A549 (cell line): ENCODE measurements at regions not wholly inside any gene's neighbourhood (a gene's known extent, or its start where the extent isn't known, plus 50 kb on each side); places are given as distances from the start of the nearest gene placed in this dataset.

Source experiments
- CTCF ChIP-seq: fragments of >200 bp; sonication (Bioruptor Twin); formaldehyde crosslinking; IDR thresholded peaks from 3 replicates; pipeline ENCODE4 v1.5.1; 2016
- HOXB13 ChIP-seq: fragments of 250-450 bp; sonication (Bioruptor Pico); IDR thresholded peaks from 2 replicates; pipeline ENCODE4 v1.5.0; 2020; ENCODE audit warnings: low read depth, mild to moderate bottlenecking, moderate library complexity
- HOXB5 ChIP-seq: fragments of 250-450 bp; sonication (Bioruptor Pico); IDR thresholded peaks from 2 replicates; pipeline ENCODE4 v1.5.0; 2020; ENCODE audit warnings: mild to moderate bottlenecking, moderate library complexity
- POLR2A ChIP-seq: IDR thresholded peaks from 2 replicates; pipeline ENCODE4 v1.6.1; 2012; ENCODE audit warnings: mild to moderate bottlenecking, low read length
- RFX5 ChIP-seq: fragments of 450-650 bp; IDR thresholded peaks from 2 replicates; pipeline ENCODE4 v1.7.1; 2014; ENCODE audit warnings: antibody characterized with exemption, mild to moderate bottlenecking, moderate library complexity
- ZC3H11A ChIP-seq: fragments of 450-650 bp; IDR thresholded peaks from 2 replicates; pipeline ENCODE4 v1.6.1; 2014; ENCODE audit warnings: antibody characterized with exemption, mild to moderate bottlenecking
- TF ChIP-seq, protein P1 (sequence below): IDR thresholded peaks from 2 replicates; pipeline ENCODE4 v1.6.1; 2012
- TF ChIP-seq, protein P2 (sequence below): fragments of 200-600 bp; sonication (generic); IDR thresholded peaks from 2 replicates; pipeline ENCODE4 v1.6.1; 2016; ENCODE audit warnings: antibody characterized with exemption, mild to moderate bottlenecking, moderate library complexity

- TF ChIP-seq POLR2A (no peak), CTCF (no peak), HOXB13 (CRISPR knock-in tag) (no peak), HOXB5 (CRISPR knock-in tag) (no peak), ZC3H11A (no peak), RFX5 (no peak)
- TF ChIP-seq, protein P1, sequence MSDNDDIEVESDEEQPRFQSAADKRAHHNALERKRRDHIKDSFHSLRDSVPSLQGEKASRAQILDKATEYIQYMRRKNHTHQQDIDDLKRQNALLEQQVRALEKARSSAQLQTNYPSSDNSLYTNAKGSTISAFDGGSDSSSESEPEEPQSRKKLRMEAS, result no peak
- TF ChIP-seq, protein P2, sequence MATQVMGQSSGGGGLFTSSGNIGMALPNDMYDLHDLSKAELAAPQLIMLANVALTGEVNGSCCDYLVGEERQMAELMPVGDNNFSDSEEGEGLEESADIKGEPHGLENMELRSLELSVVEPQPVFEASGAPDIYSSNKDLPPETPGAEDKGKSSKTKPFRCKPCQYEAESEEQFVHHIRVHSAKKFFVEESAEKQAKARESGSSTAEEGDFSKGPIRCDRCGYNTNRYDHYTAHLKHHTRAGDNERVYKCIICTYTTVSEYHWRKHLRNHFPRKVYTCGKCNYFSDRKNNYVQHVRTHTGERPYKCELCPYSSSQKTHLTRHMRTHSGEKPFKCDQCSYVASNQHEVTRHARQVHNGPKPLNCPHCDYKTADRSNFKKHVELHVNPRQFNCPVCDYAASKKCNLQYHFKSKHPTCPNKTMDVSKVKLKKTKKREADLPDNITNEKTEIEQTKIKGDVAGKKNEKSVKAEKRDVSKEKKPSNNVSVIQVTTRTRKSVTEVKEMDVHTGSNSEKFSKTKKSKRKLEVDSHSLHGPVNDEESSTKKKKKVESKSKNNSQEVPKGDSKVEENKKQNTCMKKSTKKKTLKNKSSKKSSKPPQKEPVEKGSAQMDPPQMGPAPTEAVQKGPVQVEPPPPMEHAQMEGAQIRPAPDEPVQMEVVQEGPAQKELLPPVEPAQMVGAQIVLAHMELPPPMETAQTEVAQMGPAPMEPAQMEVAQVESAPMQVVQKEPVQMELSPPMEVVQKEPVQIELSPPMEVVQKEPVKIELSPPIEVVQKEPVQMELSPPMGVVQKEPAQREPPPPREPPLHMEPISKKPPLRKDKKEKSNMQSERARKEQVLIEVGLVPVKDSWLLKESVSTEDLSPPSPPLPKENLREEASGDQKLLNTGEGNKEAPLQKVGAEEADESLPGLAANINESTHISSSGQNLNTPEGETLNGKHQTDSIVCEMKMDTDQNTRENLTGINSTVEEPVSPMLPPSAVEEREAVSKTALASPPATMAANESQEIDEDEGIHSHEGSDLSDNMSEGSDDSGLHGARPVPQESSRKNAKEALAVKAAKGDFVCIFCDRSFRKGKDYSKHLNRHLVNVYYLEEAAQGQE, result no peak
Measured at GRCh38 chr7:8356071-8356470, 77.3 kb upstream of the NXPH1 start.
